ENCODE measurements at regions not wholly inside any gene's neighbourhood (a gene's known extent, or its start where the extent isn't known, plus 50 kb on each side); places are given as distances from the start of the nearest gene placed in this dataset.

GRCh38 chr6:169905041-169905807, 153.8 kb downstream of the ERMARD start:
- Histone ChIP-seq H3K4me1 (ENCODE audit: control insufficient read depth, insufficient read depth, low read length) (no peaks in the 10 kb centered on the region), H3K36me3 (ENCODE audit: control insufficient read depth, insufficient read depth, low read length) (no peaks in the 10 kb centered on the region), H3K9me3 (ENCODE audit: control insufficient read depth, insufficient read depth, low read length) (no peaks in the 10 kb centered on the region), H3K27ac (ENCODE audit: low read length) (no peak overlapping the region), H3K27me3 (ENCODE audit: control insufficient read depth, insufficient read depth, low read length) (no peaks in the 10 kb centered on the region), H3K4me3 (ENCODE audit: low read length) (no peak overlapping the region)
- no CpG with 5 or more reads among the region's 20 CpGs for WGBS (ENCODE audit: insufficient coverage, insufficient read length)
- no peak for DNase-seq (ENCODE audit: low read depth, low spot score)

DNA sequence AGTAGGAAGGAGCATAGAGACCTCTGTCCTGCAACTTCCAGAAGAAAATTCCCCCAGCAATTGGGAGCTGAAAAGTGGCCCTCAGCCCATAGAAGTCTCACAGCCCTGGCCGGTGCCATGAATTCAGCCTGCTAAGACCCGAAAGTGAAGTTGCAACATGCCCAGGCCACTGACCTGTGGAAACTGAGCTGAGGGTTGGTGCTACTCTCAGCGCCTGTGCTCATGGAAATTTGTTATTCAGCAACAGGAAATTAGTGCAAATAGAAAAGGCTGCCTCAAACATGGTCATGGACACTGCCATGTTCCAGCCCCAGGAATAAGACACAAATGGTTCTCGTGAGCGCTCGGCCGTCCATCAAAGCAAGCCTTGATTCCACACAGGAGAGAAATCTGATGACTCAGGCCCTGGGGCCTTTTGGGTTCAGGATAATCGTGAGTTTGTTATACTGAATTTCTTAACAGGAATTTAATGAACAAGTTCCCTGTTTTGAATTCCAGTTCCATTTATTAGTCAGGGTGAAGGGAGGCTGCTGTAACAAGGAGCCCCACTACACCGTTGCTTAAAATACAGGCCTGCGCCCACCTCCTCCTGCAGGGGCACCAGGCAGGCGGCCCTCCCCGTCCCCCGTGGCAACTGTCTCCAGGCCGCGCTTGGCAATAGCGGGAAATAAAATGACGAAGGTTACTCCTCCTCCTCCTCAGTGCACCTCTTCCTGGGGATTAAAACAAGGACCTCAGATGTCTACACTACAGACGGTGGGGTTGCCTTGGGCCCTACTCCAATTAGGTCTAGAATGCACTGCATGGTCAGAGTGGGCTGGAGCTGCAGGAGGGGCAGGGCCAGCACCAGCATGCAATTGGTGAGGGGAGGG, 152.9 kb downstream of the ERMARD start:
- WGBS (ENCODE audit: insufficient coverage, insufficient read length), result no CpG with 5 or more reads among the region's 18 CpGs

DNA sequence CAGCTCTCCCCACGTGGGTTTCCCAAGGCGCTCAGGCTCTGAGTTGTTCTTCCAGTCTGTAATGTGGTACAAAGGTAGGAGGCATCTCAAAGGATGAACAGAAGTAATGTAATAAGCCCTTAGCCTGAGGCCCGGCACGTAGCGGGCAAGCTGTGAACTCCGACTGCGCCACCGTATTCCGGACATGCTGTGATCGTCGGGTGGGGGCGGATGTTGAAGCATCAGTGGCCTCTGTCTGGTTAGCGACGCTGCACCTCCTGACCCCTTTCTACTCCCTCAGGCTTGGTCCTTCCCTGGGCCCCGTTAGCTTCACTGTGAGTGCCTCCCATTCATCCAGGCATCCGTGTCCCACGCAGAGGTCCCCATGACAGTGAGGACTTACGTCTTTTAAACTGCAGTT, 151.7 kb downstream of the ERMARD start:
- Histone ChIP-seq H3K4me1 (ENCODE audit: control insufficient read depth, insufficient read depth, low read length) (no peaks in the 10 kb centered on the region), H3K27me3 (ENCODE audit: control insufficient read depth, insufficient read depth, low read length) (no peaks in the 10 kb centered on the region), H3K27ac (ENCODE audit: low read length) (no peak overlapping the region), H3K36me3 (ENCODE audit: control insufficient read depth, insufficient read depth, low read length) (no peaks in the 10 kb centered on the region), H3K9me3 (ENCODE audit: control insufficient read depth, insufficient read depth, low read length) (no peaks in the 10 kb centered on the region), H3K4me3 (ENCODE audit: low read length) (no peak overlapping the region)
- no CpG with 5 or more reads among the region's 18 CpGs for WGBS (ENCODE audit: insufficient coverage, insufficient read length)
- DNase-seq (ENCODE audit: low read depth, low spot score), result no peak

More for the DNA sequence above, 152.9 kb downstream of the ERMARD start:
- no peak overlapping the region for H3K4me3 ChIP-seq (ENCODE audit: low read length)
- no peaks in the 10 kb centered on the region for H3K4me1 ChIP-seq (ENCODE audit: control insufficient read depth, insufficient read depth, low read length)
- no peaks in the 10 kb centered on the region for H3K9me3 ChIP-seq (ENCODE audit: control insufficient read depth, insufficient read depth, low read length)
- no peak for DNase-seq (ENCODE audit: low read depth, low spot score)
- no peaks in the 10 kb centered on the region for H3K27me3 ChIP-seq (ENCODE audit: control insufficient read depth, insufficient read depth, low read length)
- no peak overlapping the region for H3K27ac ChIP-seq (ENCODE audit: low read length)
- H3K36me3 ChIP-seq (ENCODE audit: control insufficient read depth, insufficient read depth, low read length), result no peaks in the 10 kb centered on the region

DNA sequence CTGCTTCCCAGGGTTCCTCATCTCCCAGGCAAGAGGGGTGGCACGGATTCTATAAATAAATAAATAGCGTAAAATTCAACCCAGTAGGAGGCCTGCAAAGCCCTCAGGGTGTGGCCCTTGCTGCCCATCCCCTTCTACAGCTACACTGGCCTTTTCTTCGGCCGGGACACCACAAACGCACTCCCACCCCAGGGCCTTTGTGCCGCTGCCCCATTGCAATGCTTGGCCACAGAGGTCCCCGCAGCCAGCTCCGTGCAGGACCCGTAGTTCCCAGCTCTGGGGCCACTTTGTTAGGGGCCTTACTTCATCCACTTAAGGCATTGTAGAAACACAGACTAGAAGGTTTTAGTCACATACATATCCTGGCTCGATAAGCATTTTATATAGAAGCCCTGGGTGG, 151.2 kb downstream of the ERMARD start:
- Histone ChIP-seq H3K9me3 (ENCODE audit: control insufficient read depth, insufficient read depth, low read length) (no peaks in the 10 kb centered on the region), H3K36me3 (ENCODE audit: control insufficient read depth, insufficient read depth, low read length) (no peaks in the 10 kb centered on the region), H3K4me3 (ENCODE audit: low read length) (no peak overlapping the region), H3K4me1 (ENCODE audit: control insufficient read depth, insufficient read depth, low read length) (no peaks in the 10 kb centered on the region), H3K27me3 (ENCODE audit: control insufficient read depth, insufficient read depth, low read length) (no peaks in the 10 kb centered on the region), H3K27ac (ENCODE audit: low read length) (no peak overlapping the region)
- no peak for DNase-seq (ENCODE audit: low read depth, low spot score)
- WGBS (ENCODE audit: insufficient coverage, insufficient read length), result no CpG with 5 or more reads among the region's 10 CpGs

GRCh38 chr6:169902070-169902469, 150.6 kb downstream of the ERMARD start:
- Histone ChIP-seq H3K27me3 (ENCODE audit: control insufficient read depth, insufficient read depth, low read length) (no peaks in the 10 kb centered on the region), H3K27ac (ENCODE audit: low read length) (no peak overlapping the region), H3K9me3 (ENCODE audit: control insufficient read depth, insufficient read depth, low read length) (no peaks in the 10 kb centered on the region), H3K36me3 (ENCODE audit: control insufficient read depth, insufficient read depth, low read length) (no peaks in the 10 kb centered on the region), H3K4me1 (ENCODE audit: control insufficient read depth, insufficient read depth, low read length) (no peaks in the 10 kb centered on the region), H3K4me3 (ENCODE audit: low read length) (no peak overlapping the region)
- WGBS (ENCODE audit: insufficient coverage, insufficient read length), result 100% methylated on average over 2 of the region's 2 CpGs
- no peak for DNase-seq (ENCODE audit: low read depth, low spot score)

GRCh38 chr6:169899481-169900145, 148.2 kb downstream of the ERMARD start:
- Histone ChIP-seq H3K9me3 (ENCODE audit: control insufficient read depth, insufficient read depth, low read length) (no peaks in the 10 kb centered on the region), H3K27me3 (ENCODE audit: control insufficient read depth, insufficient read depth, low read length) (no peaks in the 10 kb centered on the region), H3K27ac (ENCODE audit: low read length) (no peak overlapping the region), H3K4me3 (ENCODE audit: low read length) (no peak overlapping the region), H3K36me3 (ENCODE audit: control insufficient read depth, insufficient read depth, low read length) (no peaks in the 10 kb centered on the region), H3K4me1 (ENCODE audit: control insufficient read depth, insufficient read depth, low read length) (no peaks in the 10 kb centered on the region)
- DNase-seq (ENCODE audit: low read depth, low spot score), result no peak
- no CpG with 5 or more reads among the region's 24 CpGs for WGBS (ENCODE audit: insufficient coverage, insufficient read length)

DNA sequence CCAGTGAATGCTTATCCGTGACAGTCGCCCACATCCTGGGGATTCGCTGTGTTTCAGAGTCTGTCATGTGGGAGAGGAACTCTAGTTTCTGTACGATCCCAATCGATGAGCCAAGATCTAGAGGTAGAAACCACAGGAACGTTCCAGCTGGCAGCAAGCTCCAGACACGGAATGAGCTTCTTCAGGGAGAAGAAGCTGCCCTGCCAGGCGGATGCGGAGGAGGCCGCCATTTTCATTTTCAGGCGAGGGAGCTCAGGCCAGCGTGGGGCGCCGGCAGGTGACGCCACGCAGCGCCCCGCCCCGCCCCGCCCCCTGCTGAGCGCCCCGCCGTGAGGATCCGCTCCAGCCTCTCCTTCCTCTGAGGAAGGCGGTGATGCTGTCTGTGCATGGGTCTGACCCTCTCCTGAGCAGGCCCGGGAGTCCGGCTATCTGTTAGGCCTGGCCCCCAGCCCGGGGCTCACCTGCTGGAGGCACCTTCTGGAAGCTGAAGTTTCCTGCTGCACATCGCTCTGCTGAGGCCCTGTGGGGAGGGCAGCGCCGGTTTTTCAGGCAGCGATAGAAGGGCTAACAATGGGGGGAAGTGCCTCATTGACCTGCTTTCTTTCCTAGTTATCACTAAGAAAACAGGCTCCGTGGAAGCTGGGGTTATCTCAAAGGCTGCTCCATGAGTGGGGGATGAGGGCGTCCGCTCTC, 147.5 kb downstream of the ERMARD start:
- no peak overlapping the region for H3K27ac ChIP-seq (ENCODE audit: low read length)
- no peaks in the 10 kb centered on the region for H3K36me3 ChIP-seq (ENCODE audit: control insufficient read depth, insufficient read depth, low read length)
- no CpG with 5 or more reads among the region's 35 CpGs for WGBS (ENCODE audit: insufficient coverage, insufficient read length)
- H3K27me3 ChIP-seq (ENCODE audit: control insufficient read depth, insufficient read depth, low read length), result no peaks in the 10 kb centered on the region
- H3K4me1 ChIP-seq (ENCODE audit: control insufficient read depth, insufficient read depth, low read length), result no peaks in the 10 kb centered on the region
- no peak for DNase-seq (ENCODE audit: low read depth, low spot score)
- no peak overlapping the region for H3K4me3 ChIP-seq (ENCODE audit: low read length)
- no peaks in the 10 kb centered on the region for H3K9me3 ChIP-seq (ENCODE audit: control insufficient read depth, insufficient read depth, low read length)

DNA sequence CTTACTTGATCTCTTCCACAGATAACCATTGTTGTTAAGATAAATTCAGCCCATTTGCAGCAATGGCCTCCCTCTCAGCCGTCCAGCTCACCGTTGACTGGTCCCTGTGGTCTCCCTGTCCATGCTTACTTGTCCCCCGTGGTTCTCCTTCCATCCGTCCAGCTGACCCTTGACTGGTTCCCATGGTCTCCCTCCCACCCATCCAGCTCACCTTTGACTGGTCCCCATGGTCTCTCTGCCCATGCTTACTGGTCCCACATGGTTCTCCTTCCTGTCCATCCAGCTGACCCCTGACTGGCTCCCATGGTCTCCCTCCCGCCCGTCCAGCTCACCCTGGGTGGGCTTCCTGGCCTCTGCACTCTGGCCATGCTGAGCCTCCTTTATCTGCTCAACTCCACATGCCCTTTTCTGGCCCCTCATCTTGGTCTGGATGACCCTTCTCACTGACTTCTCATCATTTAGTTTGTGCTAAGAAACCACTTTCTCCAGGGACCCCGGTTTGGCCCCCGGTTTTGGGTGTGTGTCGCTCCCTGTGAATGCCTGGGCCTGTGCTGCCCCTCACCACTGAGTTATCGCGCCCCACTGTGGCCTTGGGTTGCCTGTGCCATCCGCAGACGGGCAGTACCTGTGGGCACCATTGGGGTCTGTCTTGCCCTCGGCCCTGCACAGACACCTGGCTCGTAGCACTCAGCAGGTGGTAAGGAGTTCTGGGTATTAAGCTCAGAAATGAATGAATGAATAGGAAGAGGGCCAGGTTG, 146.4 kb downstream of the ERMARD start:
- H3K27ac ChIP-seq (ENCODE audit: low read length), result no peak overlapping the region
- no peaks in the 10 kb centered on the region for H3K9me3 ChIP-seq (ENCODE audit: control insufficient read depth, insufficient read depth, low read length)
- no peak overlapping the region for H3K4me3 ChIP-seq (ENCODE audit: low read length)
- H3K36me3 ChIP-seq (ENCODE audit: control insufficient read depth, insufficient read depth, low read length), result no peaks in the 10 kb centered on the region
- H3K27me3 ChIP-seq (ENCODE audit: control insufficient read depth, insufficient read depth, low read length), result no peaks in the 10 kb centered on the region
- no peaks in the 10 kb centered on the region for H3K4me1 ChIP-seq (ENCODE audit: control insufficient read depth, insufficient read depth, low read length)
- WGBS (ENCODE audit: insufficient coverage, insufficient read length), result no CpG with 5 or more reads among the region's 15 CpGs
- no peak for DNase-seq (ENCODE audit: low read depth, low spot score)

DNA sequence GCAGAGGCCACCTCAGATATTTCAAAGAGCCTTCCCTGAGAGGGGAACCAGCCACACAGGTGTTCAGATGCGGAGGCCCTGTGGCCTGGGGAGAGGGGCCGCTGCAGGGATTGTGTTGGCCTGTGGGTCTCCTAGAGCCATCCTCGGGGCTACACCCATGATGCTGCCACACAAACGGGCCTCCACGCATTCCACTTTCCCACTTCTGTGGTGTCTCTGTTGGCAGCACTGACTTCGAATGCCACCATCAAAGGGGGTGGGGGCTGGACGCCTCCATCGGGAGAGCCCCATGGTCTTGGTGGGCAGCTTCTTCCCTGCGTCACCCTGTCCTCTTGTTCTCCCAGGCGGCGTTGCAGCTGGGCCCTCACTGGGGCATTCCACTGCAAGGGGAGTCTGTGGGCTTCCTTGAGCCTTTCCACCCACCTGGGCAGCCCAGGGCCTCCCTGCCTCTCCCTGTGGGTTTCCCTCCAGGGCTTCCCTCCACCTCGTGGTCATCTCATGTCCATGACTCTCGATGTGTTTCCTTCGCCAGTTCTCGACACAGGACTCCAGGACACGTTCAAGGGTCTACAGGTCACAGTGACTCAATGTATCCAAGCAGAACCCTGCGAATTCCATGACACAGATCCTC, 145.5 kb downstream of the ERMARD start:
- no peaks in the 10 kb centered on the region for H3K36me3 ChIP-seq (ENCODE audit: control insufficient read depth, insufficient read depth, low read length)
- H3K27ac ChIP-seq (ENCODE audit: low read length), result no peak overlapping the region
- H3K4me3 ChIP-seq (ENCODE audit: low read length), result no peak overlapping the region
- DNase-seq (ENCODE audit: low read depth, low spot score), result no peak
- H3K9me3 ChIP-seq (ENCODE audit: control insufficient read depth, insufficient read depth, low read length), result no peaks in the 10 kb centered on the region
- WGBS (ENCODE audit: insufficient coverage, insufficient read length), result no CpG with 5 or more reads among the region's 17 CpGs
- H3K4me1 ChIP-seq (ENCODE audit: control insufficient read depth, insufficient read depth, low read length), result no peaks in the 10 kb centered on the region
- no peaks in the 10 kb centered on the region for H3K27me3 ChIP-seq (ENCODE audit: control insufficient read depth, insufficient read depth, low read length)
